ENCODE measurements at regions not wholly inside any gene's neighbourhood (a gene's known extent, or its start where the extent isn't known, plus 50 kb on each side); places are given as distances from the start of the nearest gene placed in this dataset.
A peak's percentile ranks its signal among the peaks of the same experiment; 100 is the strongest.
"Not testable (repeated sequence)": the region's sequence is repeated elsewhere in the genome, so short reads cannot be mapped to it uniquely, and the experiment has no call there.

DNA sequence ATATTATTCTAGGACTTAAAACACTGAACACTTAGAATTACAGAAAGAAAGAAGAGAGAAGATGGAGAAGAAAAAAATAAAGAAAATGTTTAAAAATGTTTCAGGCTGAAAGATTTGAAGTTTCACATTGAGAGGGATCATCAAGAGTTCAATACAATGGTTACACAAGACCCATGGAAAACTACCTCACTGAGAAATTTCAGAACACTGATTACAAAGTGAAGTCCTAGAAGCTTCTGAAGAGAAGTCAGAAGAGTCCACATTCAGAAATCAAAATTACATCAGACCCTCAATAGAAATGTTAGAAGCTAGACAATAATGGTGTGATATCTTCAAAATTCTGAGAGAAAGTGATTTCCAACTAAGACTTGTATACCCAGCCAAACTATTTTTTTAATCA lies 196.1 kb downstream of the MACC1 start:
- no peak for DNase-seq

DNA sequence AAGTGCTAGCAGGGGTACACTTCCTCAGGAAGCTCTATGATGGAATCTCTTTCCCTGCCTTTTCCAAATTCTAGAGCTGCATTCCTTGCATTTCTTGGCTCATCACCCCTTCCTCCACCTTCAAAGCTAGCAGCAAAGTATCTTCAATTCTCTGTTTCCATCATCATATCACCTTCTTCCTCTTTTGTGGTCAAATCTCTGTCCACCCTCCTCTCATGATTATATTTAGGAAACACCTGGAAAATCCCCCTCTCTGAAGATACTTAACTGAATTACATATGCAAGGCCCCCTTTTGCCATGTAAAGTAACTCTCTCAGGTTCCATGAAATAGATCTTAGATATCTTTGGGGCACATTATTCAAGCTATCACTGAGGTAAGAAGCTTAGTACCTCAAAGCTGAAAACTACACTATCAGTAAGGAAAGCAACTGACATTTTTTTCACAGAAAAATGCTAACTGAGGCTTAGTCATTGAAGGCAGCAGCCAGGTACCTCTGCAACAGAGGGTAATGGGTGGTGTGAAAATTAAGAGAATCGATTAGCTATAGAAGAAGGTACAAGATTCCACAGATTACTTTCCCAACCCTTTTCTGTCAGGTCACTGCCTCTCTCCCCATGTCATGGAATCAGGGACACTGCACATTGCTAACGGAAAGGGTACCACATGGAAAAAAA lies 197.3 kb downstream of the MACC1 start:
- DNase-seq = no peak

DNA sequence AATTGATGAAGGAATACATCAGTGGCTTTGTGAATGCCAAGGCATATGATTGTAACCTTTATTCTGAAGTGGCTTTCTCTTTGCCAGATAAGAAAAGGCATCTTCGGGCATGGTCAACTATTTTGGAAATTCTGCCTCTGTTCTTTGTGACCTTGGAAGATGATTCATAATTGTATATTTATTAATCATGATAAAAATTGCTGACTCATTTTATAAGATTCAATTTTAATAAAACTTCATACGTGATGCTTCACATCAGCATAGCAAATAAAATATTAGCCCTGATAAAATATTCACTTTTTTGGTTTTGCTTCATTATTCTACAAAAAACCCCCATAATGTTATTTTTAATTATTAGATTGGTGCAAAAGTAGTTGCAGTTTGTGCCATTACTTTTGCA lies 200.5 kb downstream of the MACC1 start:
- no peak for DNase-seq

DNA sequence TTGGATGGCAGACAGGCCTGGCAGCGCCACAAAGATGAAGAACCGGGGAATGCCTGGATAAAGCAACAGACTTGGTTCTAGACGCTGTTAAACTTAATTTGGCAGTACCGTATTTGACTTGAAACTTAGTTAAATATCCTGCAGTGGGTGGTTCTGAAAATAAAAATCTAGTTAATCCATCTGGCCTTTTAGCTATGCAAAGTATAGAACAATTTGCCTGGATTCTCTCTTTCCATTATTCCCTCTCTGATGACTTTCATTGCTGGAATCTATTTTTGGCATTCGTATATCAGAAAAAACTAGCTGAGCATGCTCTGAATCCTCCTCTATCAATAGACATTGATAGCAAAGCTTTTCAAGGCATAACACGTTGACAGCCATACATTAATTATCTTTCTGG lies 203.6 kb downstream of the MACC1 start:
- DNase-seq = no peak

DNA sequence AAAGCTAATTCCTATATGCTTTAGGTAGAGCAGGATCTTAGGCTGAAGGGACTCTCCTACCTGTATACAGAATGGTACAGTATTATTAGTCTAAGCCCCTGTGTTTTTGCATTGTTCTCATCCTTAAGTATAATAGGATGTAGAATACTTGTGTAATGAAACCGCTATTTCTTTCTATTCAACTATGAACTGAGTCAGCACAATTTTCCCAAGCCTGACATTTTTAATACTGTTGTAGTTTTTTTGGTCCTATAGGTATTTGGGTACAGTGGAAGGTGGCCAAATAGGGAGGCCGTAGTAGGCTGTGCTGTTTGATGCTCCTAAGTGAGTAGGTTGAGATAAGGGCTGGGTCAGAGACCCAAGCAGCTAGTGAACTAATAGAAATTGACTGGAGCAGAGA lies 205.1 kb downstream of the MACC1 start:
- DNase-seq = no peak

DNA sequence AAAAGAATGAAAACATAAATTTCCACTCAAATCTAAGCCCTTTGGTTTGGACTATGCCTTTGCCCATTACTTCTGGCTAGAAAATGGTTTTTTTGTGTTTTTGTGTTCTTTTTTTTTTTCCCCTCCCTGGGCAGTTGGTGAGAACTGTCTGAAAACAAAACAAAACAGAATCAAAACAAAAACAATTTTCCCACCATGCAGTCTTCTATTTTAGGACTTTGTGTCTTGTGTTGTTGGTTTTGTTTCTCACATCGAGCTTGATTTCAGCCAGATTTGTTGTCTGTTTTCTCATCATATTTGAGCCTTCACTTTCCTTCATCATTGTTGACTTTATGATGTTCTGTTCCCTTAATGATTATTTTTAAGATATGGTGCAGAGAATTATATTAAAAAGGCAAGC lies 206.3 kb downstream of the MACC1 start:
- DNase-seq = no peak

DNA sequence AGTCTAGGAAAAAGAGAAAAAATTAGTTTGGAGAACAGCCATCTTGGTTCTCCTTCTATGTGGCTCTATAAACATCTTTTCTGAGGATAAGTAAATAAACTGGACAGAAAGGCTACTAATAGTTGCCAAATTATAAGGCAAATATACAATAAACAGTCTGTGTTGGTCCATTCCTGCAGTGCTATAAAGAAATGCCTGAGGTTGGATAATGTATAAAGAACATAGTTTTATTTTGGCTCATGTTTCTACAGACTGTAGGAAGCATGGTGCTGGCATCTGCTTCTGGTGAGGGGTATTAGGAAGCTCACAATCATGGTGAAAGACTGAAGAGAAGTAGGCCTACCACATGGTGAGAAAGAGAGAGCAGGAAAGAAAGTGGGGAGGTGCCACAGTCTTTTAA lies 209.7 kb downstream of the MACC1 start:
- no peak for DNase-seq

DNA sequence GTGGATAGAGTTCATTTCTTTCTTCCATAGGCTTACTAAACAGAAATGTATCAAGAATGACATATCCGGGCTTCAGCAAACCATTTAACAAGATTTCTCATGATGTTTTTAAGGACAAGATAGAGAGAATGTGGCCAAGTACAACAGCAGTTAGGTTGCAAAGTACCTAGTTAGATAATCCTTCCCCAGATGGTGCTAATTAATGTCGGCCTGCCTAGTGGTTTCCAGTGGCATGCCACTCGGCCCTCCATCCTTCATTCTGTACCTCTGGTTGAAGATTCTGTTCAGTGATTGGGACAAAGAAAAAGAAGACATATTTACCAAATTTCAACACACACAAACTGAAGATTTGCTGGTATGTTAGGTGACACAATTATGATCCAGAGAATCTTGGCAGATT lies 212.1 kb downstream of the MACC1 start:
- DNase-seq = no peak

DNA sequence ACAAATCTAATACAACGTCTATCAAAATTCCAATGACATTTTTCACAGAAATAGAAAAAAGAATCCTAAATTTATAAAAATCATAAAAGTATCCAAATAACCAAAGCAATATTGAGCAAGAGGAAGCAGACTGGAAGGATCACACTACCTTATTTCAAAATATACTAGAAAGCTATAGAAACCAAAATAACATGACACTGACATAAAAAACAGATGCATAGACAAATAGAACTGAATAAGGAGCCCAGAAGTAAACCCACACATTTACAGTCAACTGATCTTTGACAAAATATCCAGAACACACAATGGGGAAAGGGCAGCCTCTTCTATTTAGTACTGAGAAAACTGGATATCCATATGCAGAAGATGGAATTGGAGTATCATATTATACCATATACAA lies 217.5 kb downstream of the MACC1 start:
- DNase-seq = no peak

DNA sequence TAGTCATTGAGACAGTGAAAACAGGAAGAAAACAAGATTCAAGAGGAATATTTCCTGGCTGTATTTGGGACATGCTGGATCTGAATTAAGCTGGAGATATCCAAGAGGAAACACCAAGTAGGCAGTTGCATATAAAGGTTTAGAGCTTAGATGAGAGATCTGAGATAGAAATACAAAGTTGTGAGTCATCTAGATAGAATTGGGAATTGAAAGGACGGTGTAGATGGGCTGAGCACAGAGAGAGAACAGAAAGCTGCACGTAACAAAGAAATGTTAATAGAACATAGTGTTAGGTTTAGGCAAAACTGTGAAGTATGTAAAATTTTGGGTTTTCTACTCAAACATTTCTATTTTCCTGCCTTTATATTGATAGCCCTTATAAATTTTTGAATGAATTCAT lies 218.5 kb upstream of the TMEM196 start:
- DNase-seq = no peak

DNA sequence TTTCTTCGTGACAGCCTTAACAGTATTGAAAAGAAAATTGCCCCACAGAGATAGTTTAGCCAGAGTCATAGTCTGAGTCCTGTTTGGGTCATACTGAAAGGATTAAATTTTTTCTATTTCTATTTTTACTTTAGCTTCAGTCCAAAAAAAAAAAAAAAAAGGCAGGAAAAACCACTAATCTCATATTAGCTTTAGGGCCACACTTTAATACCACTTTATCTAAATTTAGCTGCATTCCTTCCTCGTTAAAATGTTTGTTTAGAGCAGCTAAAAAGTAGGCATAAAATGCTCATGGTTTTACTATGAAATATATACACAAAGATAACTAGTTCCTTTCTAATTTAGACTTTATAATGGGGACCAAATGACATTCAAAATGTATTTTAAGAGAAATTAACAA lies 216.5 kb upstream of the TMEM196 start:
- no peak for DNase-seq

DNA sequence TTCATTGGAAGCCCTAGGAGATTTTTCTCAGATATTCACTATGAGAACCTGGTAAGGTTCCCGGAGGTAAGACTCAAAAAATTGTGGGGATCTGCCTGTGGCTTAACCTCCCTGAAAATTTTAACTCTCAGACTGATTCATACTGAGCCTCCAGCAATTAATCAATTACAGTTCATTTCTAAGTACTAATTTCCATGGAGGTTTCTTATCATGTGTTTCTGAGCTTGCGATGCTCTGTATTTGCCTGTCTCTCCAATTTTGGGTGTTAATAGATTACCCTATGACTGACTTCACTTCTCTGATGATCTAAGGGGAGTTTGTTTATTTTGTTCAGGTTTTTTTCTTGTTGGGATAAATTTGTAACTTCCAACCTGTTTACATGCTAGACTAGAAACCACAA lies 215.4 kb upstream of the TMEM196 start:
- DNase-seq = no peak

DNA sequence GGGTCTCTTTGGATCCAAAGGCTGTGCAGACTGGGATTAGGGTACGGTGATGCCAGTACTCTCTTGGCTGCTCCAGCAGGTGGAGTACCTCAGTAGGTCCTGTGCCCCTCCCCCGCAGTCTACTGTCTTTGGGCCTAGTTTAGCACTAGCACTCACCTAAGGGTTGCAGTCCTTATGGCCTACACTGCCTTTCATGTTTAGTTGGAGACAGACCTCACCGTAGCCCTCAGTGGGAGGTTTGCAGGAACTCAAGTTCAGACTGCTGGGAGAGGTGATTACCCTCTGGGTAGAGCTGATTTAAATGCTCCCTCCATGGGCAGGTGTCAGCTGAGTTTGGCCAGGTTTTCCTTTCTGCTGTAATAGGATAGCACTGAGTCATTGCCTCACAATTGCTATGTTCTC lies 210.8 kb upstream of the TMEM196 start:
- DNase-seq = no peak

DNA sequence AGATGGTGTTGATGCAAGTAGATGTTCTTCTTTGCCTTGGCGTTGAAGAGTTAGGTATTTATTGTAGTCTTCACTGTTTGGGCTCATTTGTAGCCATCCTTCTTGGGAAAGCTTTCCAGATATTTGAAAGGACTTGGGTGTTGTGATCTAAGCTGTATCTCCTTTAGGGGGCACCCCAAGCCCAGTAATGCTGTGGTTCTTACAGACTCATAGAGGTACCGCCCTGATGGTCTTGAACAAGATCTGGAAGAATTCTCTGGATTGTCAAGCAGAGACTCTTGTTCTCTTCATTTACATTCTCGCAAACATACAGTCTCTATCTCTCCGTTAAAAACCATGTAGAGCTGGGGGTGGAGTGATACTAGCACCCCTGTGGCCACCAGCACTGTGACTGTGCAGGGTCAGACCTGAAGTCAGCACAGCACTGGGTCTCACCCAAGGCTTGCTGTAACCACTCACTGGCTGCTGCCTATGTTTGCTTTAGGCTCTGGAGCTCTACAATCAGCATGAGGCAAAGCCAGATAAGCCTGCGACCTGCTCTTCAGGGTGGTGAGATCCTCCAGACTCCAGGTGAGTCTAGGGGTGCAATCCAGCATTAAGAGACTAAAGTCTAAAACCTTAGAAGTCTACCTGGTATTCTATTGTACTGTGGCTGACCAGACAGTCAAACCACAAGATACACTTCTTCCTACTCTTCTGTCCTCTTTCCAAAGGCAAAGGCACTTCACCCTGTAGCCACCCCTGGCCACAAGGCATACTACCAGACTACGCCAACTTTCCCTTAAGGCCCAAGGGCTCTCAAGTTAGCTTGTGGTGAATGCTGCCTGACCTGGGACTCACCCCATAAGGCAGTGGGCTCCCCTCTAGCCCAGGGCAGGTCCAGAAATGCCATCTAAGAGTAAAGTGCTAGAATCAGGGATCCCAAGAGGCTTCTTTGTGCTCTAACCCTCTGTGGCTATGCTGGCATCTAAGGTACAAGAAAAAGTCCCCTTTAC lies 209.7 kb upstream of the TMEM196 start:
- peak; percentile 44 for DNase-seq

DNA sequence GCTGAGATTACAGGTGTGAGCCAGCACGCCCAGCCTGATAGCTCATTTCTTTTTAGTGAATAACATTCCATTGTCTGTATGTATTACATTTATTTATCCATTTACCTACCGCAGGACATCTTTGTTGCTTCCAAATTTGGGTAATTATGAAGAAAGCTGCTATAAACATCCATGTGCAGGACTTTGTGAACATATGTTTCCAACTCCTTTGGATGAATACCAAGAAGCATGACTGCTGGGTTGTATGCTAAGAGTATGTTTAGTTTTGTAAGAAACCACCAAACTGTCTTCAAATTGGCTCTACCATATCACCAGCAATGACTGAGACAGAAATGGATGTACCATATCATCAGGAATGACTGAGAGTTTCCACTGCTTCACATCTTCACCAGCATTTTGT lies 200.2 kb upstream of the TMEM196 start:
- DNase-seq = no peak

DNA sequence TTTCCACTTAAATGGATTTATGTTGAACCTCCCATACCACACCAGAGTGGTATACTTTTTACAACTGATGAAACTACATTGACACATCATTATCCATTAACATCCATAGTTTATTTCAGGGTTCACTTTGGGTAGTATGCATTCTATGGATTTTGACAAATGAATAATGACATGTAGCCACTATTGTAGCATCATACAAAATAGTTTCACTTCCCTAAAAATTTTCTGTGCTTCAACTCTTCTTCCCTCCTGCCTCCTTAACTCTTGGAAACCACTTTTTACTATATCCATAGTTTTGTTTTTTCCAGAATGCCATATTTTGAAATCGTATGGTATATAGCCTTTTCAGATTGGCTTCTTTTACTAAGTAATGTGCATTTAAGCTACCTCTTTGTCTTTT lies 199.5 kb upstream of the TMEM196 start:
- DNase-seq = no peak

DNA sequence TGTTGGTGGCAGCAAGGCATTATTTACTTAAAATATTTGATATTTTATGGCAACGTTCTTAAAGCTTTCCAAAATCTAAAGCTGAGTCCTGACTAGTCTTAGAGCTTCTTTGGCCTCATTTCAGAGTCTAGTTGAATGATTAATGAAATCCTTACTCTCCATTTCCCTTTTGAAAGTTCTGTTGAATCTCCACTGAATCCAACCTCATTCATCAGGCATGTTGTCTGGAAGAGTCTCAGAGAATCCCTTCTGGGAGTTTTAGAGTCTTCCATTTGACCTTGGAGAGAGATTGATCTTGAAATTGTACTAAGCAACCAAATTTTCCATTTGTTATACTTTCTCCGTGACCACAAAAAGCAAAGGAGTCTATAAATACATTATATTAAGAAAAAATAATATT lies 198.5 kb upstream of the TMEM196 start:
- DNase-seq = no peak

DNA sequence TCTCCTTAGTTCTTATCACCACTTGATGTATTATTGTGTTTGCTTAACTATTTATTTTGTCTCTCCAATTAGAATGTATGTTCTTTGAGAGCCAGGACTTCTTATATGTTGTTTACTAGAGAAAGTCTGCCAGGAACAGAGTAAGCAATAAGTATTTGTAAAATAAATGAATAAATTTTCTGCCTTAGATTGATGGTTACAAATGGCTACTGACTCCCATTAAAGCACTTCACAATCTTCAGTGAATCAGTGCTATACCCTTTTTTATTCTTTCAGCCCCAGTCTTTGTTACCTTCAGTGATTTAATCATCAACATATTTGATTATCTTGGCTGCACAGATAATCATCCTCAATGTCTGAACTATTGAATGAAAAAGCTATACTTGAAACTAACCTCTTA lies 197.1 kb upstream of the TMEM196 start:
- no peak for DNase-seq

DNA sequence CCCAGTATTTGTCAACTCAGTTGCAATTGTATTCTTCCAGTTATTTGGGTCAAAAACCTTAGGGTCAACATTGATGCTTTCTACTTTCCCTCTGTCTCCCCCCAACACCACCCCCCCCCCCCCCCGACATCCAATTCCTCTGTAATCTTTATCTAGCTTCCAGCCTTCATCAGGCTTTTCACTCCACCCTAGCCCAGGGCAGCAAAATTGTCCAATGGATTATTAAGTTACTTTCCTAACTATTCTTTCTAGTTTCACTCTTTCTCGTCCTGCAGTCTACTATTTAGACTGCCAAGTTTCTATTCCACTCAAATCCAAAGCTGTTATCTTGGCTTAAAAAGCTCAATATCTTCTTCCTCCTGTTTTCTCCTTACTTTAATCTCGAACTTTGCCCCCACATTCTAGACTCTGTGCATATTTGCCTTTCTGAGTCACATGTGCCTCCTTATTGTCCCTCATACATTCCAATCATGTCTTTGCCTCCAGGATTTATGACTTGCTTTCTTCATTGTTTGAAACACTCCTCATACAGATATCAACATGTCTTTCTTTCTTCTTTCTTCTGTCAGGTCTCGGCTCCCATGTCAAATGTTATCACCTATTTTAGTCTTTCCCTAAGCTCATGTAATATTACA lies 196.6 kb upstream of the TMEM196 start:
- no peak for DNase-seq

DNA sequence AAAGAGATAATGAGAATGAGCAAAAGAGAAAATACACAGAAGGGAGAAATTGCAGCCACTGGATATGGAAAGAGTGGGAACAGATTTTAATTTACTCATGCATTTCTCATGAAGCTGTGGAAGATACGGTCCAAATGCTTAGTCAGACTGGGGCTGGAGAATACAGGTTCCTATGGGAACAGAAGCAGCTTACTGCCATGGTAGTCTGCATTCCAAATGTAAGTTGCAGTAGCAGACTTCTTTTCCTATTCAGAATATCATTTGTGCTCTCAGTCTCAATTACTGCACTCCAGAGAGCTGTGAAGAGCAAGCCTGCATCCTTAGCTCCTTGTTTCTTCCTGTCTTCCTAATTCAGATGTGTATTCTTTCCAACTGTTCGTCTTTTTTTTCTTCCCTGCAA lies 190.8 kb upstream of the TMEM196 start:
- peak; percentile 34 for DNase-seq

DNA sequence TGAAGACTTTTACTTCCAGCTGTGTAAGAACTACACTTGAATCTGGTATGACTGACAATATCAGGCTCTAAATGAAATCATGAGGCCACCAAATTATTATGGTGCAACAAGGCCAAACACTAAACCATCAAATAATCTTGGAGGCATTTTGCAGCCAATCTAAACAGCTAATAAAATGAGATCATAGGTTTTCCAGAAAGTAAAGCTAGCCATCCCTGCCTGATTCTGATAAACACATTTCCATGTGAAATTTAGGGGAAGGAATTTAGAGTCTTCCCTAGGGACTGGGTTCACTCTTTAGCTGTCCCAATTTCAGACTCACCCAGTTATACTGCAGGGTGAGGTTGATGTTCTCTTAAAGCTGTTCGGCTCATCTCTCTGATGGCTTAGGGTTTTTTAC lies 190.3 kb upstream of the TMEM196 start:
- no peak for DNase-seq

DNA sequence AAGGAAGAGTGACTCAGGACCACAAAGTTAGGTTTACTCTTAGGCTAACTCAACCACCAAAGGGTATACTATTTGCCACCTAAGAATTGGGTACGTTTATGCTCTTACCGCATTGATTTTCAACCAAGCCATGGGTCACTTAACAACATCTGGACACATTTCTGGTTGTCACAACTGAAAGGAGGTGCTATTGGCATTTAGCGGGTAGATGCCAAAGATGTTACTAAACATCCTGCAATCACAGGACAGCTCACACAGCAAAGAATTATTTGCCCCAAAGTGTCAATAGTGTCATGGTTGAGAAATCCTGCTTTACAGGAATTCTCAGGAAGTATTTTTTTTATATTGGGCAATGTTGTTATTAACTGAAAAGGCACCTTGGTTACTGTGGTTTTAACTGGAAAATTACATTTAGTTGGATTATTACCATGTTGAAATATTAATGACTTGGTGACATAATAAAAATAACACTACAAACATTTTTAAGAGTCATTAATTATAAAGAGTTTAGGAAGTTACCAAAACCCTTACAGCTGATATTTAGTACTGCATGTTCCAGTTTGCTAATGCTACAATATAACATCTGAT lies 185.0 kb upstream of the TMEM196 start:
- no peak for DNase-seq

DNA sequence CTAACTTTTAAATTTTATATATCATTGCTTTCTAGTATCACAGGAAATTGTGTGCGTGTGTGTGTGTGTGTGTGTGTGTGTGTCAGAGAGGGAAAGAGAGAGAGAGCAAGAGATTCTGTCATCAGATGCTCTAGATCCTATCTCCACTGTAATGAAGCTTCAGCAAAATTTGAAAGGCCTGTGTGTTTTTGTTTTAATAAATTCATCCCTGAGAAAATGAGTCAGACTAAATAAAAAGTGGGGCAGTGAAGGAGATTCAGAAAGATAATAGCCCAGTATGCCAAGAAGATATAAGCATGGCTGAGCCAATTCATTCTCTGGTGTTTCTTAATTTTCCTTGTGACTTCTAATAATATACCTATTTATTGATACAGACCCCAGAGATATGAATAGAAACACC lies 184.2 kb upstream of the TMEM196 start:
- DNase-seq = no peak

DNA sequence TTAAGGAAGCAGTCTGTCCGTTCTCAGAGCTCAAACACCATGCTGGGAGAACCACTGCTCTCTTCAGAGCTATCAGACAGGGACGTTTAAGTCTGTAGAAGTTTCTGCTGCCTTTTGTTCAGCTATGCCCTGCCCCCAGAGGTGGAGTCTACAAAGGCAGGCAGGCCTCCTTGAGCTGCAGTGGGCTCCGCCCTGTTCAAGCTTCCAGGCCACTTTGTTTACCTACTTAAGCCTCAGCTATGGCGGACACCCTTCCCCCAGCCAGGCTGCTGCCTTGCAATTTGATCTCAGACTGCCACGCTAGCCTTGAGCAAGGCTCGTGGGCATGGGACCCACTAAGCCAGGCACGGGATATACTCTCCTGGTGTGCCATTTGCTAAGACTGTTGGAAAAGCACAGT lies 180.7 kb upstream of the TMEM196 start:
- not testable (repeated sequence) for DNase-seq

Measured in right hindlimb (tissue), 1 donor.